GM18861 (cell line): ENCODE measurements at regions not wholly inside any gene's neighbourhood (a gene's known extent, or its start where the extent isn't known, plus 50 kb on each side); places are given as distances from the start of the nearest gene placed in this dataset.

ENCODE experiments used
- ATAC-seq: cut with Tn5 transposase; IDR thresholded peaks from one replicate; pipeline ENCODE4 v1.9.1; 2021; ENCODE audit not compliant: unreplicated experiment

DNA sequence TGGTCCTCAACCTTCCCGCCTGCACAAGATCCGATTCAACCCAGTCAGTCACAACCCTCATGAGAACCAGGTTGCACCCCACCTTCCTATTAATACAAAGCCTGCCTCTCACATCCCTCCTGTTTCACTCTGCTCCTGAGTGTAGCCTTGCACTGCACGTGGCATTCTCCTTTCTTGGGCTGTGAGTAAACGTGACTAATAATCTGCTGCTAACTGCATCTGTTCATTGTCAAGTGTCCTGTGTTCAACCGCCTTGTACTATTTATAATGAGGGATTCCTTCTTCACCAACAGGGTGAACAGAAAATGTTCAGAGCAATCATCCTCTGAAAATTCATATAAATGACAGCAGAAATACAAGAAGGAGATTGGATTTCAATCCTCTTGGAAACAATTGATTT is 1608.2 kb downstream of the SLITRK5 start:
- no peak for ATAC-seq

DNA sequence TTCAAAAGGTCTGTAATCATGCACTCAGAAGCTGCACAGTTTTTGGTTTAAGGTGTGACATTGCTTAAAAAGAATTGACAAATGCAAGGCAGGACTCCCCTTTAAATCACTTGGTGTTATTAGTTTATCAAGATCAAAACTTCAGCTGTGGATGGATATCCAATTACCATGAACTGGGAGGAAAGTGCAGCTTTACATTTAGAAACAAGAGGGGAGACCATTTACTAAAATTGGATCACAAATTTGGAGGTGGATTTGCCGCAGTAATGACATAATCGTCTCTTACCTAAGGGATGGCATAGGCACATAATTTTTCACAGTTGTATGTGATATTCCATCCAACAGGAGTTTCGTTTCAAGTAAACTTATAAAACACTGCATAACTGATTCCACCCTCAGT is 1610.2 kb downstream of the SLITRK5 start:
- no peak for ATAC-seq

DNA sequence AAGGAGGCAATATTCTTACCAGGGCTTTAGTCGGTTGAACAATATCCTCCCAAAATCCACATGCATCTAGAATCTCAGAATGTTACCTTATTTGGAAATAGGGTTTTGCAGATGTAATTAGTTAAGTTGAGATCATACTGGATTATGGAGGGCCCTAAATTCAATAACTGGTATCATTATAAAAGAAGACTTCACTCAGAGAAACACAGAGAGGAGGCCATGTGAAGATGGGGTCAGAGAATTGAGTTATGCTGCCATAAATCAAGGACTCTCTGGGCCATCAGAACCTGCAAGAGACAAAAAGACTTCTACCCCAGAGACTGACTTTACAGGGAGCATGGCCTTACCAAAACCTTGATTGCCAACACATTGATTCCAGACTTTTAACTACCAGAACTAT is 1611.1 kb downstream of the SLITRK5 start:
- ATAC-seq = no peak

DNA sequence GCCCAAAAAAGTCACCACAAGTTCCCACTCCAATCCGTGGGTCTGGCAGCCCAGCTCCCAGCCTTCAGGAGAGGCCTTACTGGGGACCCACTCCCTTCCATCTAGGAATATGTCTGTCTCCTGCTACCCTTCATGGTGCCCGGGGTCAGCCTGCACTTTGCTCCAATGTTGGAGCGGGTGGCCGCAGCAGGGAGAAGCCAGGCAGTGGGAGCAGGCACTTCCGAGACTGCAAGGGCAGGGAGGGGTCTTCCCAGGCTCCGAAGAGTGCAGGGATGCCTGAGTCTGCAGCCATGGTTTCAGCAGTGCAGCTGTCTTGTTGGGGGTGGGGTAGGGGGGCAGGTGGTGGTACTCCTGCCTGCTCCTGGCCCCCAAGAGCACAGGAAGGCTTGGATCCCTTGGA is 1616.2 kb downstream of the SLITRK5 start:
- ATAC-seq = no peak

DNA sequence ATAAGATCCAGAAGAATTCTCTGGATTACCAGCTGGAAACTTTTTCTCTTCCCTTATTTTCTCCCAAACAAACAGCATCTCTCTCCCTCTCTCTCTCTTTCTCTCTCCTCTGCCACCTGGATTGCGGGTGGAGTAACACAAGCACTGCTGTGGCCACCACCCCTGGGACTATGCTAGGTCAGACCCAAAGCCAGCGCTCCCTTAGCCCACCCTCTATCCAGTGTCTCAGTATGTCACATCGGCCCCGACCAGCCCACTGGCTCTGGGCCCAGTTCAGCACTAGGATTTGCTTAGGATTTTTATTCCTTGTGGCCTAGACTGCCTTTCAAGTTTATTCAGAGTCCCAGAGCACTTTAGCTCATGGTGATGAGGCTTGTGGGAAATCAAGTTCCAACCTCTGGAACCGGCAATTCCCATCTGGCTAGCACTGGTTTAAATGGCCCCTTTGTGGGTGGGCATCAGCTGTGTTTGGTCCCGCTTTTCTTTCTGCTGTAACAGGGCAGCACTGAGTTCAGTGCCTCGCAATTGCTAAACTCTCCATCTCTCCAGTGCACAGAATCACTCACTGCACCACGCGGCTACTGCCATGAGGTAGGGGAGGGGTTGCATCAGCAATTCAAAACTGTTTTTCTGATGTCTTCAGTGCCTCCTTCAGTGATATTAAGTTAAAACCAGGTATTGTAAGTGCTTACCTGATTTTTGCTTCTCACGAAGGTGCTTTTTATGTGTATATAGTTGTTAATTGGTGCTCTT is 1623.1 kb downstream of the SLITRK5 start:
- no peak for ATAC-seq

DNA sequence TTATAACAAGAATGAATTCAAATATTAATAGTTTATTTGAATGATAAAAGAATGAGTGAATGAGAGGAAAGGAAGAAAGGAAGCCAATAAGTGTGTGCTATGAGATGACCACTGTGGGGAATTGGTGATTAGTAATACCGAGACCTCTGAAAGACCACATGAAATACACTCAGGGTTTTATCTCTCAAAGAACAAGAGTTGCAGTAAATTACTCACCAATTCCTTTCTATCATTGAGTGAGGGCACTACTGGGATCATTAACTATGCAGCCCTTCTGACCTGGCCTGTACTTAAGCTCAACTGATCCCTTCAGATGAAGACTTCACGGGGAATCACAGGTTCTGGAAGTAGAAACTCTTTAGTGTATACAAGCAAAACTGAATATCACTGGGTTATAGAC is 1636.1 kb downstream of the SLITRK5 start:
- no peak for ATAC-seq

DNA sequence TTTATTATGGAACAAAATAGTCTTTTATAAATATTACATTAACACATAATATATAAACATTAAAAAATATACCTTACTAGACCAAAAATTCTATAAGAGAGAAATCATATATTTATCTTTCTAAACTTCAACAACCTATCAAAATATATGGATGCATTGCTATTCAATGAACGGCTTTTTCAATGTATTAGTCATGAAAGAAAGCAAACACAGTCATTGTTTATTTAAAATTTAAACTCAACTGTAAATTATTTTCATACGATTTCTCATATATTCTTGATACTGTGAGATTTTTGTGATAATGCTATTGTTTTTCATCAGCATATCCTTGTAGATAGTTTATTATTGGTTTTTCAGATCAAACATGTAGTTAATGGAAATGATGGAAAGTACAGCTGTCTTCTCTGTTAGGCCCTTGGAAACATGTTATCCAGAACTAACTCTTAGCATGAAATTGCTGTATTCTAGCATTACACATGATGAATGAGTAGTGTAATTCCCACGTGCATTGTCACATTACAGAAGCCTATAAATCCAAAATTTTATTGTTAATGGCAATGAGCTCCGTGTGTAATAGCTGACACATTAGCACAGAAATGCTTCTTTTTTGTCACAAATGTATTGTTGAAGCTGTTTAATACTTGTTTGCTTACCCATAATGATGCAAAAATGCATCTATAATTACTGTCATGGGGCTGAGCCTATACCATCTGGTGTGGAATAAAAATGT is 1639.9 kb downstream of the SLITRK5 start:
- ATAC-seq = no peak

DNA sequence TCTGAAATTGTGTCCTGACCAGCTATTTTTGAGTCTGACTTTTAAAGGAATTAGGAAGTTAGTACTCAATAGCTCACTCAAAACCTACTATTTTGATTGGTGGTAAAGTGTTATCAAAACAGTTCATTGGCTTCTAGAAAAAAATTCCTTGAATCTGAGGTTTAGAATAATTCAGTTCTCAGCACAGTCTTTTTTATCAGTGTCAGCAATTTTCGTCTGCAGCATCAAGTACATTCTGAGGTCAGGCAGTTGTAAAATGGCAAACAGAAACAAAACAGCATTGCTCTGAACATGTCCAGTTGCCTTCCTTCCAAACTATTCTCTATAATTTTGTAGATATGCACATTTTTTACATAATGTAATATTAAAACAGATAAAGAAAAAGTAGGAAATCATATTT is 1644.1 kb downstream of the SLITRK5 start:
- ATAC-seq = no peak

DNA sequence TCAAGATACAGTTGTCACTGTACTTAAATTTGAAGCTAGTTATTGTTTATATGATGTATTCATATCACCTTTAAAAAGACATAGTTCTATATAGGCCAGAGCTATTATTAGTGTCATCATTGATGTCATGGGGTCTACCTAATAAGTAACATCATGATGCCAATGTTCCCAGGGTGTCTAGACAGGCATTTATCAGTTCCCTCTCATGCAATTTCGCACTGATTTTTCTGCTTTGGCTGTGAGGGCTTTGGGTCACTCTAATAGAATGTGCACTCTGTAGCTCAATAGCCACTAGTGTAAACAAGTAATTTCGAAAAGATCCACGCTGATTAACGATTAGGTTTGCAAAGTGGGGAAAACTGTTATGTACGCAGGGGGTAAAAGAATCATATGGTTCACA is 1651.3 kb downstream of the SLITRK5 start:
- no peak for ATAC-seq

DNA sequence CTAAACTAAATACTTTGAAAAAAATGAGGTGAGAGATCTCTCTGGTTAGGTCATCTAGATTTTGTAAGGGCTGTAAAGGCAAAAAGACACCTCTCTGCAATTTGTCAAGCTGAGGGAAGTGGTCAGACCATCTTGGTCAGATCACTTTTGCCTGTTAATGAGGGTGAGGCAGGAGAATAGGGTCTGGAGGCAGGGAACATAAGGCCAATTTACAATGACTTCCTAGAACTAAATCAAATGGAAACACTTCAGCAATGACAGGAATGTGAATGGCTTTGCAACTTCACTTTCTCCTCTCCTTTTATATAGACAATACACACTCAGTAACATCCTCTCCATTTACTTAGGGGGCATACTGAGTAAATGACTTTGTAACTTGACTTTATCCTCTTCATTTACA is 1653.4 kb downstream of the SLITRK5 start:
- ATAC-seq = no peak

DNA sequence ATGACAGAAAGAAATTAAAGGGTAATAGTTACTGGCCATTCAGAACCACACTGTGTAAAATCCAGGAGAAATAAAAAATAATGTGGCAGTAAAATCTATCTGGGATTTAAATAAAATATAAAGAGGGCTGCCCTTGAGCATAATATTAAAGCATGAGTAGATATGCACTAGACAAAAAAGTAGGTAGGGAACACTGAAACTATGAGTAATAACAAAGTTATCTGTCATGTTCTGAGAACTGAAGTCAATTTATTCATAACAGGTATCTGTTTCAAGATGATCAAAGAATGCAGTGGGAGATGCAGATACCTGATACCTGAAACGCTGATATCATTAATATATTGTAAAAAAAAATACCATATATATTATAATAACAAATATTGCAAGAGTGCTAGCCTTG is 1672.0 kb downstream of the SLITRK5 start:
- ATAC-seq = no peak

DNA sequence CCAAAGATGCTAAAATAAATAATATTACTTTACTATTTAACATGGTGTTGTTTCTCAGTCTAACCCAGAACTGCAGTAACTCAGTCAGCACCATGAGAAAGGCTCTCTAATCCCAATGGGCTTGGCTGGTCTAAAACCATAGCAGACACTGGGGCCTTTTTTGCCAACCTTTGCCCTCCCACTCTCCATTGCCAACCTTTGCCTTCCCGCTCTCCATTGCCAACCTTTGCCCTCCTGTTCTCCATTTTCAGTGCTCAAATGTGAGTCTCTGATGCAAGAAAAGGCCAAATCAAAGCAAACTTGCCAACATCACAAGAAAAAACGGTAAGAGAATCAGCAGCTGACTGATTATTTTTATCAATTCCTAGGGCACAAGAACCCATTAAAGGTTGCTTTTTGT is 1681.2 kb downstream of the SLITRK5 start:
- ATAC-seq = no peak

DNA sequence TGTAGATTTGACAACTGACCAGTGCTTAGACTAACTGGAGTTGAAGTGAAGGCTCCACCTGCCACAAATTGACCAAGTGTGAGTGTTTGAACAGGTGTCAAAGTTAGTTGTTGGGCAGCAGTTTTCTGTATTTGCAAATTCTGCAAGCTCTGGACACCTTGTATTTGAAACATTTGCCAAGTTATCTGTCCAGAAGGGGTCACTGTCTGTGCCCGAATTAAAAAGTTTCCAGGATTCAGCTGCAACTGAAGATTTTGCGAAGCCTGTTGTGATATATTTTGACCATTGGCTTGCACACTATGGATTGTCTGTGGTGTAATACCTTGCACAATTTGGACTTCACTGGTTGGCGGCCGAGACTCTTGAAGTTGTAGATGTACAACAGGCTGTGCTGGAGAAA is 1690.7 kb downstream of the SLITRK5 start:
- no peak for ATAC-seq

DNA sequence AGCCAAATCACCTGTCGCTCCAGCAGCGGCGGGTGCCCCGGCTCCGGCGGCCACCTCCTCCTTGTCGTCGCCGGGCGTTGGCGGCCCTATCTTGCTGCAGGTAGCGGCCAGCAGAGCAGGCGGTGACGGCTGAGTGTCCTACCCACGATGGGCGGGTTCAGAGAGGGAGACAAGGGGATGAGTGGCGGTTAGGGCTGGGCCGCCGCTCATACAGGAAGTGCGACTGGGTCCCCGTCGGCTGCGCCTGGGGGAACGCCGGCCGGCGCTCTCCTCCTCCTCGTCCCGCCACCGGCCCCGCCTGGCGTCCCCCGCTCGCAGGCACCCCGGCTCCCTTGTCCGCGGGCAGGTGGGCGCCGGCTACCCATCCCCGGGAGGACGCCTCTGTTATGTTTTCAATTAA is 1692.0 kb downstream of the SLITRK5 start:
- no peak for ATAC-seq

DNA sequence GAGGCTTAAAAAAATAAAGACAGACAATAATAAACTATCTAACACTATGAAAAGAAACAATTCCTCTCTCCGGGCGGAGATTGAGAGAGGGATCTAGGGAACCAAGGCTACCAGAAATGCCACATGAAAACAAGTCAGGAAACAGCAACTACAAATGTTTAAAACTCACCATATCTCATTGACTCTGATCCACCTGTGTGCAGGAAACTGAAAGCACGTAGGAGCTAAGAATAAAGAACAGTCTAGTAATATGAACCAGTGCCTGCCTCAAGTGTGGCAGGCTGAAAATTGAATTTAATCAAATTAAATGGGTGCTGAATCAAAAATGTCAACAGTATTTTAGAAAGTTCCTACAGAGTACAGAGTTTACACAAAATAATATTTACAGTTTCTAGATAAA is 1701.0 kb downstream of the SLITRK5 start:
- ATAC-seq = no peak

DNA sequence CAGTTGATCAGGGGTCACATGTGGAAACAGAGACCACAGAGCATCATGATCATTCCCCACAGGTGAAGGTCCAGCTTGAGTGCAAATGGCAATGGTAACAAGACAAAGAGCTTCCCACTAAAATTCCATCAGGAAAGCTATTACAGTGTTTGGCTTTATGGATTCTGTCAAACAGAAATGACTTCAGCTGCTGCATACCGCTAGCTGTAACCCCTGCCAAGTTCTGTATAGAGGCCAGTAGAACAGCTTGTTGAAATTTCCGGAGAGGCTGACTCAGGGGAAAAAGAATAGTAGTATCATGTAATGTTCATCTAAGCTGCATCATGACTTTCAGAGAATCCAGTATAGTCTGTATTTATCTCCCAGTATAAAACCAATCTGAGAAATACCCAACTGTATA is 1704.7 kb downstream of the SLITRK5 start:
- no peak for ATAC-seq

DNA sequence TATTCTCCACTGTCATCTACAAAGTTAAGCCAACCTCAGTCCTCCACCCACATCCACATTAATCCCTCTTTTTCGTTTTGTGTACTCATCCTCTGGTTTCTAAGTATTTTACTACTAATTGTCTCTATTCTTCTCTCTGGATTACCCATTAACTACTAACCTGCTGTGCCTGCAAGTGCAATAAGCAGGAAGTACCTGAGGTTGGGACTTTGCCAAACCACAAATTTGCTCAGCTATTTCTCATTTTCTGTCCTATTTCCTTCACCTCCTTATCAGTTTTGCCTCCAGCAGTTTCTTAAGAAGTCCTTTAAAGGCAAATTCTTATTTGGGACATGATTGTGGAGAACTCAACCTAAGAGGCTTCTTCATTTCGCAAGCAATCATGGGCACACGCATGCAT is 1708.9 kb downstream of the SLITRK5 start:
- no peak for ATAC-seq

DNA sequence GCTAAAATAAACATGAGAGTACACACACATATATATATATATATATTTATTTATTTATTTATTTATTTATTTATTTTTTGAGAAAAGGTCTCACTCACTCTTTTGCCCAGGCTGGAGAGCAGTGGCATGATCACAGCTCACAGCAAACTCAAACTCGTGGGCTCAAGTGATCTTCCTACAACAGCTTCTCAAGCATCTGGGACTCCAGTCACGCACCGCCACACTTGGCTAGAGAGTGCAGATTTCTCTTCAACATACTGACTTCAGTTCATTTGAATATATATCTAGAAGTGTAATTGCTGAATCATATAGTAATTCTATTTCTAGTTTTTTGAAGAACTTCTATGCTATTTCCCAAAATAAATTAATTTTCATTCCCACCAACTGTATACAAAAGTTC is 1711.8 kb downstream of the SLITRK5 start:
- ATAC-seq = no peak

DNA sequence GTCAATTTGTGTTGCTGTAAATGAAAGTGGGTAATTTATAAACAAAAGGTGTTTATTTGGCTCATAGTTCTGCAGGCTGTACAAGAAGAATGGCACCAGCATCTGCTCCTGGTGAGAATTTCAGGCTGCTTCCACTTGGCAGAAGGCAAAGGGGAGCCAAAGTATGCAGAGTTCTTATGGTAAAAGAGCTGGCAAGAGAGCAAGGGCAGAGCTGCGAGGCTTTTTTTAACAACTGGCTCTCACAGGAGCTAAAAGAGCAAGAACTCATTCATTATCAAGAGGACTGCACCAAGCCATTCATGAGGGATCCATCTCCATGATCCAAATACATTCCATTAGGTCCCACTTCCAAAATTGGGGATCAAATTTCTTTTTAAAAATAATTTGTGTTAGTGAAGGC is 1712.7 kb downstream of the SLITRK5 start:
- ATAC-seq = no peak

DNA sequence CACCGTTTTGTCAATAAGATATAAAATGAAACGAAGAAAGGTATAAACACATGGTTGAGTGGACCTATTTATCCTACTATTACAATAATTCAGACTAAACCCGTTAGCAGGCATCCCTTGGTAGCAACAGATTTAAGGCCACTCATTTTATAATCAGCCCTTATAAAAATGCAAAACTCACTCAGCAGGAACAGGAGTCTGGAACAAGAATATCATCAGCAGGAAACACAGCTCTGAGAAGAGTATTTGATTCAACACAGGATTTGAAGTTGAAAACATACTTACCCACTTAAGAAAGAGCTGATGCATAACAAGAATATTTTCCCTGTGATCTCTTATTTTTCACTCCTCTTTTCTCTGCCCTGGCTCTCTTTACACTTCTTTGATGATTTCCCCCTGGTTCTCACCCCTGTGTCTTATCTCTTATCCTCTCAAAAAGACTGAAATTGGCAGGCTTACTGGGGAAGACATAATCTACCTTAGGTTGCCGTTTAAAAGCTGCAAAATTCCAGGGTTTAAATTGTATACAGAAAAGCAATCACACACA is 1722.7 kb downstream of the SLITRK5 start:
- ATAC-seq = no peak

DNA sequence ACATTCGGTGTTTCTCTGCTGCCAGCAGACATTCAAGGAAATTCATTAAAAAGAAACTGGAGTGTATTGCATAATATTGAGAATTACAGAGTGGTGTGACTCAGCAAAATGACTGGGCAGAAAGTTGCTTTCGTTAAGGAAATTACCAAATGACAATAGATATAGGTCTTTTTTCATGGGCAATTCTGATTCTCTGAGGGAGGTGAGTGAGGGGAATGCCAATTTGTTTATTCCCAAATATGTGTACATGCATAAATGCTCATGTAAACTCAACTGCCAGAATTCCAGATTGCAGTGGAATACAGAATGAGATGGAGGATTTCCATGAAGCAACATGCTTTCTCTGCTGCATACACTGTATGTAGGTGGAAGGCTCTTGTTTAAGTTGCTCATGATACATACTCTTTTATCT is 1730.1 kb downstream of the SLITRK5 start:
- ATAC-seq = no peak

DNA sequence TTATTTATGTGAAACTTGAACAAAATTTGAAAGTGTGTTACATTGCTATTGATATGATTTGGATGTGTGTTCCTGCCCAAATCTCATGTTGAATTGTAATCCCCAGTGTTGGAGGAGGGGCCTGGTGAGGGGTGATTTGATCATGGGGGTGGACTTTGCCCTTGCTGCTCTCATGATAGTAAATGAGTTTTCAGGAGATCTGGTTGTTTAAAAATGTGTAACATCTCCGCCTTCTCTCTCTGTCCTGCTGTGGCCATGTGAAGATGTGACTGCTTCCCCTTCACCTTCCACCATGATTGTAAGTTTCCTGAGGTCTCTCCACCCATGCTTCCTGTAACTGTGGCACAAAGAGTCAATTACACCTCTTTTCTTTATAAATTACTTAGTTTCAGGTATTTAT is 1731.0 kb downstream of the SLITRK5 start:
- ATAC-seq = no peak
